Ovary (tissue), 3 donors: ENCODE measurements at regions not wholly inside any gene's neighbourhood (a gene's known extent, or its start where the extent isn't known, plus 50 kb on each side); places are given as distances from the start of the nearest gene placed in this dataset.

Experiments used
- EP300 ChIP-seq: sonication (generic); formaldehyde crosslinking; IDR thresholded peaks from one replicate; pipeline ENCODE4 v1.6.1; 2017; ENCODE audit warnings: antibody characterized with exemption
- POLR2A ChIP-seq: fragments of 450-650 bp; IDR thresholded peaks from one replicate; pipeline ENCODE4 v1.6.1; 2017; ENCODE audit warnings: antibody characterized with exemption, mild to moderate bottlenecking, moderate library complexity
- TF ChIP-seq, protein P1 (sequence below), 3 donors: fragments of 450-650 bp in 2 of 3; fragments of 200-600 bp in 1 of 3; IDR thresholded peaks; one replicate each; pipeline versions ENCODE4 v1.5.1 to v1.8.0; 2016 to 2022; ENCODE audit warnings: antibody characterized with exemption in 3 of 3, mild to moderate bottlenecking in 1 of 3
- donor health status: DM: no; HTN: no; CAD: no.

GRCh38 chr3:137075020-137075419, 117.2 kb downstream of the IL20RB start:
- TF ChIP-seq, protein P1, sequence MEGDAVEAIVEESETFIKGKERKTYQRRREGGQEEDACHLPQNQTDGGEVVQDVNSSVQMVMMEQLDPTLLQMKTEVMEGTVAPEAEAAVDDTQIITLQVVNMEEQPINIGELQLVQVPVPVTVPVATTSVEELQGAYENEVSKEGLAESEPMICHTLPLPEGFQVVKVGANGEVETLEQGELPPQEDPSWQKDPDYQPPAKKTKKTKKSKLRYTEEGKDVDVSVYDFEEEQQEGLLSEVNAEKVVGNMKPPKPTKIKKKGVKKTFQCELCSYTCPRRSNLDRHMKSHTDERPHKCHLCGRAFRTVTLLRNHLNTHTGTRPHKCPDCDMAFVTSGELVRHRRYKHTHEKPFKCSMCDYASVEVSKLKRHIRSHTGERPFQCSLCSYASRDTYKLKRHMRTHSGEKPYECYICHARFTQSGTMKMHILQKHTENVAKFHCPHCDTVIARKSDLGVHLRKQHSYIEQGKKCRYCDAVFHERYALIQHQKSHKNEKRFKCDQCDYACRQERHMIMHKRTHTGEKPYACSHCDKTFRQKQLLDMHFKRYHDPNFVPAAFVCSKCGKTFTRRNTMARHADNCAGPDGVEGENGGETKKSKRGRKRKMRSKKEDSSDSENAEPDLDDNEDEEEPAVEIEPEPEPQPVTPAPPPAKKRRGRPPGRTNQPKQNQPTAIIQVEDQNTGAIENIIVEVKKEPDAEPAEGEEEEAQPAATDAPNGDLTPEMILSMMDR (IDR thresholded peaks at IDR 0.05) = no peak
- TF ChIP-seq POLR2A = no peak
- TF ChIP-seq EP300 = no peak
